Vagina (tissue), 2 donors: ENCODE measurements at regions not wholly inside any gene's neighbourhood (a gene's known extent, or its start where the extent isn't known, plus 50 kb on each side); places are given as distances from the start of the nearest gene placed in this dataset.

Experiments used
- CTCF ChIP-seq, 3 experiments: fragments of 450-650 bp in 2 of 3; fragments of 200-600 bp in 1 of 3; sonication (generic) in 1 of 3; IDR thresholded peaks; one replicate each; pipeline ENCODE4 v1.5.1; 2017 to 2019; ENCODE audit warnings: antibody characterized with exemption in 3 of 3, mild to moderate bottlenecking in 2 of 3, moderate library complexity in 2 of 3
- POLR2A ChIP-seq, 2 donors: fragments of 450-650 bp; IDR thresholded peaks; one replicate each; pipeline ENCODE4 v1.6.1; 2017; ENCODE audit warnings: antibody characterized with exemption in 2 of 2, mild to moderate bottlenecking in 2 of 2, moderate library complexity in 2 of 2

GRCh38 chr9:104386013-104386412 is 118.0 kb upstream of the OR13F1 start:
- no peak for TF ChIP-seq CTCF (IDR thresholded peaks at IDR 0.05)
- TF ChIP-seq POLR2A (IDR thresholded peaks at IDR 0.05) = no peak
